ENCODE measurements at regions not wholly inside any gene's neighbourhood (a gene's known extent, or its start where the extent isn't known, plus 50 kb on each side); places are given as distances from the start of the nearest gene placed in this dataset.

- no peak for DNase-seq (ENCODE audit: low spot score)
These were observed 145.6 kb downstream of the NSG2 start for GRCh38 chr5:174191076-174191475.

DNA sequence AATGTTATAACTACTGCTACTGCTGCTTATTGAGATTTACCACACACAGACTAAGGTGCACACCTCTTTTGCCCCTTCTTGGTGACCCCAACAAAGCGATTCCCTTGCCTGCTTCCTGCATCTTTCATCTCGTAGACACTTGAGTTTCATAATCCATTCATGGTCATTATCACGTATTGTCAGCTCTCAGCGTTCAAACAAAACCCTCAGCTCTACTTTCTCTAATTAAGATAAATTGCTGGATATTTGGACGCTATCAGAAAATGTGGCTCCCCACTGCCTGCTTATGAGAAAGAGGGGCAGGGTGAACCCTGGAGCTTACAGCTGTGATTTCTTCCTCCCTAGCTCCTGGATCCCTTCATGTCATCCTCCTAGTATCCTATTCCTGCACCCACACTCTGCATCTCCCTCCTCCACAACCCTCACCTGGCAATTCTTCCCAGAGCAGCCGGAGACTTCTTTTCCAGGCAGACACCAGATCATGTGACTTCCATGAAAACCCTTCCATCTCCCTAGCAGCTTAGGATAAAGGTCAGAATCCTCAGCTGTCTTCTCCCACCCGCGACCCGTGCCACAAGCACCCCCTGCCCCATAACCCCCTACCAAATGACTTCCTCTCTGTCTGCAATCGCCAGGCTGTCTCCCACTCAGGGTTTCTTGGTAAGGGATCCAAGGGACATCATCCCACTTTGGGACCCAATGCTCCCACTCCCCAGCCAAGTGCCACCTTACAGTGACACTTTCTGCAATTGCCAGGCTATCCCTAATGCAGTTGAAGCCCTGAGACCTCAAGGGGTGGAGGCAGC is 146.5 kb downstream of the NSG2 start:
- DNase-seq (ENCODE audit: low spot score), result no peak

DNA sequence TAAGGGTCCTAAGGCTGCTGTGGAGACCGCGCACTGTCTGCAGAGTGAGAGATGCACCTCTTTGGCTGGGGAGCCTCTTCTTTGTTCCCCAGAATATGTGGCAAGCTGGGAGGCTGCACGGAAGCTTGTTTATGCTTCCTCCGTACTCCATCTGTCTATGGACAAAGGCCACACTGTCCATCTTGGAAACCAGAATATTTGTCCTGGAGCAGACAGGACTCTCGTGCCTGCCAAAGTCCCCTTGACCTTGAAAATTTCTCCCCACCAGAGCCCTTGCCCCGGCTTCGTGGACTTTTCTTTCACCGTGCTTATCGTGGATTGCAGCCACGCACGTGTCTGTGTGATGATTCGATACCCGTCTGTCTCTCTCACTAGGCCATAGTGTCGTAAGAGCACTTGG is 147.4 kb downstream of the NSG2 start:
- no peak for DNase-seq (ENCODE audit: low spot score)

- DNase-seq (ENCODE audit: low spot score), result no peak
These were observed 150.0 kb downstream of the NSG2 start for GRCh38 chr5:174195517-174195916.

- no peak for DNase-seq (ENCODE audit: low spot score)
These were observed 152.4 kb downstream of the NSG2 start for GRCh38 chr5:174197929-174198328.

GRCh38 chr5:174198541-174198940 is 153.0 kb downstream of the NSG2 start:
- DNase-seq (ENCODE audit: low spot score), result no peak

GRCh38 chr5:174202996-174203395 is 157.5 kb downstream of the NSG2 start:
- no peak for DNase-seq (ENCODE audit: low spot score)

DNA sequence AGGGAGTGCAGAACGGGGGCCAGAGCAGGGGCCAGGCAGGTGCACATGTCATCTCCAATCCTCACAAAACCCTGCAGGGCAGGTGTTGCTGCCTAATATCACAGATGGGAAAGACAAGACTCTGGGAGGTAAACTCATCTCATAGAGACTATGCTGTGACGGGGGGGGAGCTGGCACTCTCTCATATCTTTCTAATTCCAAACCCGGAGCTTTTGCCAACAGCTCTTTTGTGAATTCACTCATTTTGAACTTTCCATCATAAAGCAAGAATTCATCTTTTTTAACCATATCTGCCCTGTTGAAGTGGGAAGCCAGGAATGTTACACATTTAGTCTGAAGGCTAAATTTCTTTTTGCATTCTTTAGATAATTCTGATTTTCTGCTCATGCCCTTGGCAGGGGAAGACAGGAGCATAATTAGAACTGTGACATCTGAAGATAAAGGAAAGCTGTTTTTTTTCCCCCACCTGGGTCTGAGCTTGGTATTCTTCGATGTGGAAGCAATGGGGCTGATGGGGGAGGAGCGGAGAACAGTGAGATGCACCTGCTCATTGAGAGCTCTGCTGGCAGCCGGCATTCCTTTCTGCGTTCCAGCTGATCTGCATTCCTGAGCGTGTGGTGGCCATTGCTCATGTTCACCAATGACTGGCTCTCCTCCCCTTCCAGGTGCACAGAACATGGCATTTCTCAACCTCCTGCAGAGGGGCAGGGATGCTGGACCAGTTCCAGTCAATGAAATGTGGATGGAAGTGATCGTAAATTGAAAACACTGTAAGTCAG is 159.2 kb downstream of the NSG2 start:
- peak; percentile 22 for DNase-seq (ENCODE audit: low spot score)

DNA sequence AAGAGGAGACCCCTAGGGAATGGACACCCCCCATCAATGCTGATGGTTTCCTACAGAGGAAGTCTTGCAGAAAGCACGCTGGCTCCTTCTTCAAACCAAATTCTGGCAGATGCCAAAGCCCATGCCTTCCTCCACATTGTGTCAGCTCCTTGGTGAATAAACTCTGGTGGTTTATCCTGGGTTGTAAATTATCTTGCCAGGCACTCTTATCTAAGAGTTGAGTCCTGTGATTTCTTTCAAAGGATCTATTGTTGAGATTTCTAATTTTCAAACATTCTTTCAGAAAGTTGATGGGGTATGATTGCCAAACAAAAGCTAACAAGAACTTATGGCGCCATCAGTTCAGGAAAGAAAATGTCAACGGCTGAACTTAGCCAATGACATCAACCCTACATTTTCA is 160.4 kb downstream of the NSG2 start:
- DNase-seq (ENCODE audit: low spot score), result no peak

GRCh38 chr5:174210596-174211276 is 165.2 kb downstream of the NSG2 start:
- no peak for DNase-seq (ENCODE audit: low spot score)

- no peak for DNase-seq (ENCODE audit: low spot score)
These were observed 165.7 kb downstream of the NSG2 start for GRCh38 chr5:174211277-174211626.

- DNase-seq (ENCODE audit: low spot score), result no peak
These were observed 172.0 kb downstream of the NSG2 start for GRCh38 chr5:174217527-174217926.

- DNase-seq (ENCODE audit: low spot score), result no peak
These were observed 172.7 kb downstream of the NSG2 start for GRCh38 chr5:174218162-174218561.

DNA sequence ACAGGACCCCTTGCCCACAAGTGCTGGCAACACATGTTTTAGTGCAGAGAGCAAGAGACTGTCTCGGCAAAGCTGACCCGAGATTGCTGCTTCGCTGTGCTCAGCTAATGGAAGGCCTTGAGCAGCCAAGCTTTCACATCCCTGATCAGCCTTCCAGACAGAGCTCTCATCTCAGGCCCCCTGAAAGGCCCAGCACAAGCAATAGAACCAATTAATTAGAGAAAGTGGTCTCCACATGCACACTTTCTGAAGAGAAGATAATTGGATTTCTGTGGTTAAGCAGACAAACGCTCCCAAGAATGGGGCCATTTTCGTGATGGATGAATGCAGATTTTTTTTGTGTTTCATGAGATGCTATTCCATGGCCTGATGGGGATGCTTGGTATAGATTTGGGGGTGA is 174.9 kb downstream of the NSG2 start:
- DNase-seq (ENCODE audit: low spot score), result no peak

GRCh38 chr5:174221436-174221835 is 175.9 kb downstream of the NSG2 start:
- no peak for DNase-seq (ENCODE audit: low spot score)

DNA sequence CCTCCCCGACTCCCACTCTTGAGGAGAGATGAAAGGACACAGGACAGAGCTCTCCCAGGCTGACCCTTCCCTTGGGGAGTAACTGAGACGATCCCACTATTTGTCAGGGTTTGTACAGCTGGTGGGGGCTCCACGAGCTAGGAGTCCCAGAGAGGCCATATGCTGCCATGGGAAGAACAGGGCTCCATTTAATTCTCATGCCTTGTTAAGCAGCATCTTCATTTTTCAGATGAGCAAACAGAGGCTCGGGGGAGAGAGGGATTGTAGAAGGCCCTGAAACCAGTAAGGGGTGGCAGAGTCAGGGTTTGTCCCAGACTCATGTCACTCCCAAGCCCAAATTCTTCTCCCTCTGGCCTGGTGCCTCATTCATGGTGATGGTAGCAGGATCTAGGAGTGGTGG is 176.4 kb downstream of the NSG2 start:
- DNase-seq (ENCODE audit: low spot score), result no peak

GRCh38 chr5:174222891-174223290 is 177.4 kb downstream of the NSG2 start:
- DNase-seq (ENCODE audit: low spot score), result no peak

- DNase-seq (ENCODE audit: low spot score), result no peak
These were observed 177.8 kb downstream of the NSG2 start for GRCh38 chr5:174223355-174223754.

- no peak for DNase-seq (ENCODE audit: low spot score)
These were observed 183.6 kb downstream of the NSG2 start for GRCh38 chr5:174229068-174229467.

GRCh38 chr5:174229514-174230370 is 184.2 kb downstream of the NSG2 start:
- DNase-seq (ENCODE audit: low spot score), result no peak

- no peak for DNase-seq (ENCODE audit: low spot score)
These were observed 186.5 kb downstream of the NSG2 start for GRCh38 chr5:174231956-174232487.

GRCh38 chr5:174234388-174234787 is 188.9 kb downstream of the NSG2 start:
- no peak for DNase-seq (ENCODE audit: low spot score)

Data from mucosa of gallbladder (tissue), 1 donor.